K562 (cell line): ENCODE measurements at regions not wholly inside any gene's neighbourhood (a gene's known extent, or its start where the extent isn't known, plus 50 kb on each side); places are given as distances from the start of the nearest gene placed in this dataset.

Experiments
- ATAC-seq: fragments of 200-7000 bp; cut with Tn5 transposase; 3 replicates; pipeline ENCODE4 v1.9.1; 2020; ENCODE audit warnings: moderate library complexity
- BruUV-seq: library from RNA; stranded (reverse); fragments of 400-500 nt; replicated peaks from 2 replicates; lab custom pipeline; 2021; lab: Mats Ljungman, UMichigan
- CTCF ChIA-PET: fragments of 300-600 bp; formaldehyde crosslinking; extraction: SDS; loops from one replicate; lab custom pipeline; 2021; ENCODE audit warnings: low intra/inter-chr PET ratio; lab: Yijun Ruan, JAX
- POLR2A ChIA-PET: fragments of 300-600, 350-650 bp; sonication (Branson Sonifier 250); formaldehyde crosslinking; extraction: SDS; loops from one replicate; lab custom pipeline; 2021; ENCODE audit warnings: antibody characterized with exemption, inconsistent platforms; lab: Yijun Ruan, JAX
- DNase-seq, 4 experiments: peaks; one replicate each; pipeline versions ENCODE4 v3.0.0 to v3.0.0-alpha.2; 2011 to 2018; ENCODE audit warnings: low spot score in 3 of 4, mixed read lengths in 3 of 4; ENCODE audit errors: extremely low read depth in 1 of 4
- FAIRE-seq: peaks from 2 replicates; lab custom pipeline; 2011; peaks lifted over from hg19 to GRCh38; lab: Jason Lieb, UNC
- H2AFZ ChIP-seq: 2 replicates; pipeline ENCODE4 v1.6.0; 2011; ENCODE audit warnings: low read depth, low read length, control low read depth, inconsistent platforms
- H3K27ac ChIP-seq: fragments of 200-600 bp; 3 replicates; pipeline ENCODE4 v1.8.0; 2011; ENCODE audit warnings: low read depth, mild to moderate bottlenecking, control low read depth, inconsistent platforms, low read length, moderate library complexity, mixed read lengths; ENCODE audit errors: extremely low read depth
- H3K27me3 ChIP-seq, 2 experiments: fragments of 300-600 bp in 1 of 2; 2 replicates in 1 of 2; 3 replicates in 1 of 2; pipeline versions ENCODE4 v1.6.0 to v1.8.0; 2011; ENCODE audit warnings: inconsistent platforms in 2 of 2, low read length in 2 of 2, mild to moderate bottlenecking in 1 of 2, mixed read lengths in 1 of 2, moderate library complexity in 1 of 2; ENCODE audit not compliant: control insufficient read depth in 2 of 2, insufficient read depth in 2 of 2
- H3K36me3 ChIP-seq: fragments of 300-600 bp; 3 replicates; pipeline ENCODE4 v1.8.0; 2011; ENCODE audit warnings: mild to moderate bottlenecking, low read length, inconsistent platforms; ENCODE audit not compliant: control insufficient read depth, insufficient read depth
- H3K4me1 ChIP-seq, 2 experiments: fragments of 200-600 bp in 1 of 2; replicated peaks in 1 of 2; 2 replicates in 1 of 2; 3 replicates in 1 of 2; pipeline versions ENCODE4 v1.5.1 to v1.8.0; 2011; ENCODE audit warnings: inconsistent platforms in 2 of 2, low read length in 2 of 2, mild to moderate bottlenecking in 1 of 2, mixed read lengths in 1 of 2, moderate library complexity in 1 of 2; ENCODE audit not compliant: control insufficient read depth in 2 of 2, insufficient read depth in 2 of 2
- H3K4me2 ChIP-seq: 2 replicates; pipeline ENCODE4 v1.6.1; 2011; ENCODE audit warnings: low read length, control low read depth, inconsistent platforms, mixed read lengths; ENCODE audit not compliant: insufficient read depth
- H3K4me3 ChIP-seq: fragments of 200-600 bp; sonication (generic), shearing (Covaris generic); 2 replicates; pipeline ENCODE4 v1.5.1; 2016; ENCODE audit warnings: control low read depth, inconsistent platforms
- H3K79me2 ChIP-seq: fragments of 200-600 bp; 3 replicates; pipeline ENCODE4 v1.8.0; 2011; ENCODE audit warnings: low read length, inconsistent platforms; ENCODE audit not compliant: control insufficient read depth, insufficient read depth
- H3K9ac ChIP-seq, 2 experiments: 2 replicates each; pipeline versions ENCODE4 v1.6.0 to v1.6.1; 2011; ENCODE audit warnings: low read depth in 2 of 2, low read length in 2 of 2, control low read depth in 1 of 2, inconsistent platforms in 1 of 2, mild to moderate bottlenecking in 1 of 2, mixed read lengths in 1 of 2; ENCODE audit not compliant: insufficient read depth in 1 of 2
- H3K9me1 ChIP-seq: one replicate; pipeline ENCODE4 v1.6.0; 2011; ENCODE audit warnings: inconsistent platforms, mild to moderate bottlenecking, low read length, moderate library complexity; ENCODE audit not compliant: control insufficient read depth, insufficient read depth
- H3K9me3 ChIP-seq: replicated peaks from 2 replicates; pipeline ENCODE4 v1.5.1; 2011; ENCODE audit warnings: low read depth, low read length, inconsistent platforms; ENCODE audit not compliant: control insufficient read depth, insufficient read depth
- H4K20me1 ChIP-seq: replicated peaks from 2 replicates; pipeline ENCODE4 v1.6.1; 2011; ENCODE audit warnings: low read length, inconsistent platforms, mixed read lengths; ENCODE audit not compliant: control insufficient read depth, insufficient read depth
- CEBPG ChIP-seq, 3 experiments: fragments of 200-800 bp in 1 of 3; sonication (Bioruptor generic) in 1 of 3; sonication (generic) in 1 of 3; formaldehyde crosslinking in 1 of 3; IDR thresholded peaks in 2 of 3; conservative IDR thresholded peaks in 1 of 3; 2 replicates each; pipeline versions ENCODE4 v1.6.1 to v1.8.0; 2016 to 2022; ENCODE audit warnings: missing compliant biosample characterization in 2 of 3, missing genetic modification characterization in 2 of 3, mild to moderate bottlenecking in 1 of 3, missing genetic modification reagents in 1 of 3
- DIDO1 ChIP-seq: fragments of 450-650 bp; IDR thresholded peaks from 2 replicates; pipeline ENCODE4 v1.6.1; 2016; ENCODE audit warnings: low read depth, missing biosample characterization, missing genetic modification characterization
- RAD51 ChIP-seq: fragments of 450-650 bp; IDR thresholded peaks from 2 replicates; pipeline ENCODE4 v1.7.1; 2016; ENCODE audit warnings: low read depth, mild to moderate bottlenecking, borderline replicate concordance
- ZNF239 ChIP-seq: fragments of 250-450 bp; sonication (Bioruptor Pico); IDR thresholded peaks from 2 replicates; pipeline ENCODE4 v1.4.0; 2020; ENCODE audit warnings: mild to moderate bottlenecking
- WGBS: fragments of 100-300 bp; shearing (Covaris generic); methylation state at CpG from one replicate; pipeline ENCODE4 v1.1.6; 2016; ENCODE audit warnings: low coverage, mixed read lengths; ENCODE audit not compliant: insufficient coverage; ENCODE audit errors: missing lambda C conversion rate; 5-methylcytosine and 5-hydroxymethylcytosine counted together
- in situ Hi-C: fragments of 300-500 bp; cut with MboI; formaldehyde crosslinking; loops from 4 replicates; pipeline ENCODE4 v1.15.0; 2018; ENCODE audit warnings: inconsistent platforms, mixed read lengths
- intact Hi-C: fragments of 100-400 bp; cut with micrococcal nuclease; formaldehyde crosslinking; loops from 2 replicates; pipeline ENCODE4 v1.14.2; 2022
- TF ChIP-seq, protein P1 (sequence below): fragments of 450-650 bp; formaldehyde crosslinking; IDR thresholded peaks from 2 replicates; pipeline ENCODE4 v1.4.0; 2022; ENCODE audit warnings: missing genetic modification characterization
- TF ChIP-seq, protein P2 (sequence below): fragments of 450-650 bp; formaldehyde crosslinking; IDR thresholded peaks from 2 replicates; pipeline ENCODE4 v1.4.0; 2020; ENCODE audit warnings: mild to moderate bottlenecking, mixed read lengths

DNA sequence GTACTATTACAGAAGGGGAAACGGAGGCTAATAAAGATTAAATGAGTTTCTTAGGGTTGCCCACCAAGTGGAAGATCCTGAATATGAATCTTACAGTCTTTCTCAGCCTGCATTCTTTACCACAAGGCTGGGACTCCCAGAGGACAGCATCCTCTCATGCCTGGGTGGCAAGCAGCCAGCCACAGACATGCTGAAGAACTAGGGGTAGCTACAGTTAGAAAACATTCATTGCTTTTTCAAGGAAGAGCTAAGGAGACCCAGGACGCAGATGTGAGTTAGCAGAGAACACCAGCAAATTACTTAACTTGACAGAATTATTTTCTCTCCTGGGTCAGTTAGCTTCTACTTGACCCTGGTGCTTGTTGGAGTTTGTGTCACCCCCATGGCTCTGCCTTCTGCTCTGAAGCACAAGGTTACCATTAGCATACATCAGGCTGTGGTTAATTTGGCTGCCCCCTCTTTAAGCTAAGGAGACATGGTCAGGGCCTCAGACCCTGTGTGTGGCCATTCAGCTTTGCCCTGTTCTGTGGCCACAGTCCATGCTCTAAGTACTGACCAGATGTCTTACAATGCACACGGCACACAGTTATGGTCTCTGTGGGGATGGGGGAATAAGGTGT, 132.3 kb upstream of the TNP1 start (continued):
- TF ChIP-seq, protein P1, sequence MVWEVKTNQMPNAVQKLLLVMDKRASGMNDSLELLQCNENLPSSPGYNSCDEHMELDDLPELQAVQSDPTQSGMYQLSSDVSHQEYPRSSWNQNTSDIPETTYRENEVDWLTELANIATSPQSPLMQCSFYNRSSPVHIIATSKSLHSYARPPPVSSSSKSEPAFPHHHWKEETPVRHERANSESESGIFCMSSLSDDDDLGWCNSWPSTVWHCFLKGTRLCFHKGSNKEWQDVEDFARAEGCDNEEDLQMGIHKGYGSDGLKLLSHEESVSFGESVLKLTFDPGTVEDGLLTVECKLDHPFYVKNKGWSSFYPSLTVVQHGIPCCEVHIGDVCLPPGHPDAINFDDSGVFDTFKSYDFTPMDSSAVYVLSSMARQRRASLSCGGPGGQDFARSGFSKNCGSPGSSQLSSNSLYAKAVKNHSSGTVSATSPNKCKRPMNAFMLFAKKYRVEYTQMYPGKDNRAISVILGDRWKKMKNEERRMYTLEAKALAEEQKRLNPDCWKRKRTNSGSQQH (CRISPR knock-in tag): no peak
- TF ChIP-seq DIDO1: no peak

DNA sequence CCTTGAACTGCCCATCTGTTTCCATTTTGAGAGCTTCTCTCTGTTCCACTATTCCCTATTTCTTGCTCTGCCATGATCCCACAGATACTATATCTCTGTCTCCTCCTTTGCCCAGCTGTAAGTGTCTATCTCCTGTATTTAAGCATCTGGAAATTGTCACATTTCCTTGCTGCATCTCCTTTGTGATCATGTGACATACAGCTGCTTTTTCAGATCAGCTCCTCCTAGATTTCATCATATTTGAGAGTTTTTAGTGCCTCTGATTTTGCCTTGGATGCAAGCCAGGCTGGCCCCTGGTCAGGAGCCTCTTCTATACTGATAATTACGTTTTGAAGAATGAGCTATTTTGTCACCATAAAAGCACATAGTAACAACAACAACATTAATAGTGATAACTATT, 131.7 kb upstream of the TNP1 start:
- Histone ChIP-seq H3K4me1 (peaks cover 0 to 8% of the 10 kb centered on the region in 2 experiments; a peak in 1 of 5 replicates), H3K9me1 (no peaks in the 10 kb centered on the region), H3K27me3 (peaks cover 0 to 12% of the 10 kb centered on the region in 2 experiments; a peak in 3 of 5 replicates), H2AFZ (no peak overlapping the region), H3K27ac (no peak overlapping the region), H3K36me3 (no peaks in the 10 kb centered on the region), H3K9me3 (no peaks in the 10 kb centered on the region), H3K4me2 (no peak overlapping the region), H3K79me2 (no peaks in the 10 kb centered on the region), H3K4me3 (no peak overlapping the region), H4K20me1 (no peaks in the 10 kb centered on the region), H3K9ac (no peak overlapping the region)
- no peak for FAIRE-seq
- WGBS: 0% methylated on average over 1 of the region's 1 CpG
- ChIA-PET CTCF (no interaction called here), POLR2A (interaction anchor here (0.6 kb wide), 1 partner anchor 23 kb away, joined by 3 read pairs; no protein-coding TSS in a partner anchor)
- DNase-seq: no peak
- ATAC-seq: no peak
- in situ Hi-C loops (loop anchor here (25.0 kb wide), 1 partner anchor 521 kb away; no protein-coding TSS in a partner anchor), intact Hi-C loops (loop anchor here (5.0 kb wide), 1 partner anchor 521 kb away; no protein-coding TSS in a partner anchor)
- TF ChIP-seq ZNF239 (CRISPR knock-in tag) (no peak), RAD51 (peak; percentile 25; the same call in 1 of the 2 replicates), CEBPG (CRISPR knock-in tag; IDR thresholded peaks at IDR 0.05) (no peak), CEBPG (tag; conservative IDR thresholded peaks at IDR 0.05 in 1 of 2, IDR thresholded peaks at IDR 0.05 in 1 of 2) (0 out of 4 replicates have a peak, but pooled peaks of 1 of the 2 experiments have one; percentile 10)
- TF ChIP-seq, protein P2, sequence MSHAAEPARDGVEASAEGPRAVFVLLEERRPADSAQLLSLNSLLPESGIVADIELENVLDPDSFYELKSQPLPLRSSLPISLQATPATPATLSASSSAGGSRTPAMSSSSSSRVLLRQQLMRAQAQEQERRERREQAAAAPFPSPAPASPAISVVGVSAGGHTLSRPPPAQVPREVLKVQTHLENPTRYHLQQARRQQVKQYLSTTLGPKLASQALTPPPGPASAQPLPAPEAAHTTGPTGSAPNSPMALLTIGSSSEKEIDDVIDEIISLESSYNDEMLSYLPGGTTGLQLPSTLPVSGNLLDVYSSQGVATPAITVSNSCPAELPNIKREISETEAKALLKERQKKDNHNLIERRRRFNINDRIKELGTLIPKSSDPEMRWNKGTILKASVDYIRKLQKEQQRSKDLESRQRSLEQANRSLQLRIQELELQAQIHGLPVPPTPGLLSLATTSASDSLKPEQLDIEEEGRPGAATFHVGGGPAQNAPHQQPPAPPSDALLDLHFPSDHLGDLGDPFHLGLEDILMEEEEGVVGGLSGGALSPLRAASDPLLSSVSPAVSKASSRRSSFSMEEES (CRISPR knock-in tag): peak; percentile 84
- BruUV-seq: no TSS peak
